Memory B cell (primary cell): ENCODE measurements at regions not wholly inside any gene's neighbourhood (a gene's known extent, or its start where the extent isn't known, plus 50 kb on each side); places are given as distances from the start of the nearest gene placed in this dataset.

Experiments
- ATAC-seq: fragments of 150-1000 bp; cut with Tn5 transposase; 2 replicates; pipeline ENCODE4 v1.10.0; 2021; ENCODE audit warnings: low read depth, mild to moderate bottlenecking, moderate library complexity
- DNase-seq, 2 donors: peaks; one replicate each; pipeline ENCODE4 v3.0.0; 2022; ENCODE audit warnings: low spot score in 2 of 2
- H3K27ac Mint-ChIP-seq: one replicate; pipeline ENCODE4 v1.8.0; 2022; ENCODE audit warnings: mild to moderate bottlenecking, moderate library complexity, mixed read lengths
- H3K27me3 Mint-ChIP-seq: one replicate; pipeline ENCODE4 v1.8.0; 2022; ENCODE audit warnings: mixed read lengths
- H3K36me3 Mint-ChIP-seq: one replicate; pipeline ENCODE4 v1.8.0; 2022; ENCODE audit warnings: mild to moderate bottlenecking, mixed read lengths
- H3K4me1 Mint-ChIP-seq: one replicate; pipeline ENCODE4 v1.8.0; 2022; ENCODE audit warnings: mixed read lengths
- H3K4me3 Mint-ChIP-seq: one replicate; pipeline ENCODE4 v1.8.0; 2022; ENCODE audit warnings: mild to moderate bottlenecking, moderate library complexity, mixed read lengths
- H3K9me3 Mint-ChIP-seq: one replicate; pipeline ENCODE4 v1.8.0; 2022; ENCODE audit warnings: mixed read lengths

DNA sequence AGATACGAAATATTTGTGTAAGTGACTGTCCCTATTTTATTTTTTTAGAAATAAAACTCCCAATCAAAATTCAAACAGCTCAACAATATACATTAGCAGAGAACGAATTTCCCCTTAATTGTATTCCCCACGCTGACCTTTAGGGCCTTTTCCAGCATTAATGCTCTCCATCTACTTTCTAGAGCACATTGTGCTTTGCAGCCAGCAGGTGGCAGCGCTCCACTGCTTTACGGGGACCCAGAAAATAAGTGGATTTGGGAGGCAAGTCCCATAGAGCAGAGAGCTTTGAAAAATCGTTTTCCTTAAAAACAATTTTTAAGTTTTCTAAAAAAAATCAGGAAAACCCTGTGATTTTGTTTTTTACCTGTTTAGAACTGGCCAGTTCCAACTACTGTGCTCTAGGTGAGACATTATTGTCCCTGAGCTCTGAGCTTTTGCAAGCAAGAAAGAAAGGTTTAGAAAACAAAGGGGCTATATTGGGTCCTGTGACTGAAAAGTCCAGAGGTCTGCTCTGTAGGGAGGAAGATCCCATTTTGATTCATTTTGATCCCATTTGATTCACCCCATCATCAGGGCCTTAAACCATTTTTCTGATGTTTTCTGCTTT is 144.4 kb upstream of the ZNF644 start:
- Mint-ChIP-seq H3K36me3 (no peaks in the 10 kb centered on the region), H3K9me3 (no peaks in the 10 kb centered on the region), H3K4me1 (peaks cover 7% of the 10 kb centered on the region), H3K27me3 (peaks cover 1% of the 10 kb centered on the region), H3K27ac (no peak overlapping the region), H3K4me3 (no peak overlapping the region)
- DNase-seq: peak in 1 of 2 donors; percentile 20
- ATAC-seq: peak; percentile 59

DNA sequence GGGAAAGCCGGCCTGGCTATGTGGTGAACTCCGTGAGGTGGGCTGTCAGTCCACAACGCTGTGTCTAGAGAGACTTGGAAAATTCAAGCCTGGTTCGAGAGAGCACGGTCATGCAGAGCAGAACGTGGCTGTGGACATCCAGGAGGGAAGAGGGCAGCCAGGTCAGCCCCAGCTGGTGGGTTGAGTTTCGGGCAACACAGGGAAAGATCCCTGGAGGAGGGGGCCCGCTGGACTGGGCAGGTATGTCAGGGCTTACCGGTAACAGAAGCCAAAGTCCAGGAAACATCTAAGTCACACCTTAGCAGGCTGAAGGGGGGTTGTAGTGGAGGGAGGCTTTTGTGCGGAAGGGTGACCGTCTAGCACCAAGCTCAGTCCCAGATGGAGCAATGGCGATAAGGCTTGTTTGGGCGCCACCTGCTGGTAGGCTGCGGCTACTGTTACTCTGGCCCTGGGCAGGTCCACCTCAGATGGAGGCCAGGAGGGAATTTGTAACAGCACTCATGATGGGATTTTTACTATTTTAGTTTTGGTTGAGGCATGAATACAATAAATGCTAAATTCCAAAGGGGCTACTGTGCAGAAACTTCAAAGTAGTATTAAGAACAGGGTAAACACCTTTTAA is 143.3 kb upstream of the ZNF644 start:
- DNase-seq: peak; percentile 69 to 72
- no peaks in the 10 kb centered on the region for H3K36me3 Mint-ChIP-seq
- peaks cover 3% of the 10 kb centered on the region for H3K27me3 Mint-ChIP-seq
- no peaks in the 10 kb centered on the region for H3K9me3 Mint-ChIP-seq
- H3K4me1 Mint-ChIP-seq: peaks cover 7% of the 10 kb centered on the region
- no peak overlapping the region for H3K4me3 Mint-ChIP-seq
- no peak overlapping the region for H3K27ac Mint-ChIP-seq
- peak; percentile 88 for ATAC-seq

- DNase-seq: no peak
- Mint-ChIP-seq H3K4me3 (no peak overlapping the region), H3K4me1 (peaks cover 7% of the 10 kb centered on the region), H3K27me3 (peaks cover 2% of the 10 kb centered on the region), H3K36me3 (no peaks in the 10 kb centered on the region), H3K27ac (no peak overlapping the region), H3K9me3 (no peaks in the 10 kb centered on the region)
- ATAC-seq: no peak
These were observed 140.8 kb upstream of the ZNF644 start for GRCh38 chr1:91162613-91163012.

GRCh38 chr1:91161749-91162148 is 139.9 kb upstream of the ZNF644 start:
- Mint-ChIP-seq H3K27me3 (peaks cover 2% of the 10 kb centered on the region), H3K4me1 (peaks cover 7% of the 10 kb centered on the region), H3K27ac (no peak overlapping the region), H3K36me3 (no peaks in the 10 kb centered on the region), H3K4me3 (no peak overlapping the region), H3K9me3 (no peaks in the 10 kb centered on the region)
- ATAC-seq (no peak), DNase-seq (no peak)

- no peaks in the 10 kb centered on the region for H3K9me3 Mint-ChIP-seq
- H3K4me3 Mint-ChIP-seq: no peak overlapping the region
- no peaks in the 10 kb centered on the region for H3K36me3 Mint-ChIP-seq
- H3K27me3 Mint-ChIP-seq: peaks cover 2% of the 10 kb centered on the region
- peaks cover 7% of the 10 kb centered on the region for H3K4me1 Mint-ChIP-seq
- DNase-seq (no peak), ATAC-seq (no peak)
- no peak overlapping the region for H3K27ac Mint-ChIP-seq
These were observed 139.3 kb upstream of the ZNF644 start for GRCh38 chr1:91161166-91161565.

DNA sequence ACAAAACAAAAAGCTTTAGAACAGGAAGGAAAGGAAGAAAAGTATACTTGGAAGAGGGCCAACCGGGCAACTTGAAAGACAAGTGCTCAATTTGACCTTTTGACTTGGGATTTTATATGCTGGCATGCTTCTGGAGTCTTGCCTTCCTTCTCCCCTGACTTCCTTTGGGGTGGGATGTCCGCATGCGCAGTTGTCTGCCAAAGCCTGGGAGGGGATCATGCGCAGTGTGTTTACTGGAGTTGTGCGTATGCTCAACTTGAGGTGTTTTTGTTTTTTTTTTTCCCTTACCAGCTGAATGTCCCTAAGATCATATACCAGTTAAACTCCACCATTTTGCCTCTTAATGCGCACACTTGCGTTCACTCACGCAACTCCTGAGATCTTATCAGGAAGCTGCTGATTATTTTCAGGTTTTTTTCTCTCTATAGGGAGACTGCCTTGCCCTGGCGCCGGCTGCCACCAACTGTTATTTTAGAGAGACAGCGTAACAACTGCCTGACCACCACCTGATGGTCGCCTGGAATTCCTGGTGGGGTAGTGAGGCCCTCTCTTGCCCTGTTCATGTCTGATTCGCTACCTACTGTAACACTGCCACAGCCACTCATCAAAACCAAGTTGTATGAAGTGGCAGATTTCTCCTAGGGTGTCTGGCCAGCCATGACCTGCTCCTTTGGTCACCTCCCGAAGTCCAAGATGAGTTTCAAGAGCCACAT is 138.7 kb upstream of the ZNF644 start:
- peaks cover 7% of the 10 kb centered on the region for H3K4me1 Mint-ChIP-seq
- H3K27ac Mint-ChIP-seq: no peak overlapping the region
- DNase-seq: no peak
- ATAC-seq: no peak
- no peaks in the 10 kb centered on the region for H3K9me3 Mint-ChIP-seq
- peaks cover 3% of the 10 kb centered on the region for H3K27me3 Mint-ChIP-seq
- H3K36me3 Mint-ChIP-seq: no peaks in the 10 kb centered on the region
- no peak overlapping the region for H3K4me3 Mint-ChIP-seq

- Mint-ChIP-seq H3K4me3 (no peak overlapping the region), H3K36me3 (no peaks in the 10 kb centered on the region), H3K9me3 (no peaks in the 10 kb centered on the region), H3K27me3 (peaks cover 9% of the 10 kb centered on the region), H3K4me1 (no peaks in the 10 kb centered on the region), H3K27ac (no peak overlapping the region)
- DNase-seq: no peak
- no peak for ATAC-seq
These were observed 131.5 kb upstream of the ZNF644 start for GRCh38 chr1:91153341-91153740.

DNA sequence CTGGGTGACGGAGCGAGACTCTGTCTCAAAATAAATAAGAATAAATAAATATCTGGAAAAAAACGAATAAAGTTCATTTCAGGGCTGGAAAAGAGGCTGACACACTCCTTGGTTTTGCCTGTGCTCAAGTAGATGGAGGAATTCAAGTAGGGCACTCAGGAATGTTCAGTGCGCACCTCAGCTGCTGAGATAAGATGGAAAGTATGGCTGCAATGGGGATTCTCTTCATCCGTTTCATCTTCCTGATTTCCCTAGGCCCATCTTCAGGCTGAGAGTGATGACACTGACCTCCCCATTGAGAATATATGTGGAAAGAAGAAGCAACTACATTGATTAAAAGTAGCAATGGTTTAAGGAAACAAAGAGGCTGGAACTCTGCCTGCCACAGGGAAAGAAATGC is 130.5 kb upstream of the ZNF644 start:
- Mint-ChIP-seq H3K4me1 (no peaks in the 10 kb centered on the region), H3K36me3 (no peaks in the 10 kb centered on the region), H3K27me3 (peaks cover 11% of the 10 kb centered on the region), H3K4me3 (no peak overlapping the region), H3K9me3 (no peaks in the 10 kb centered on the region), H3K27ac (no peak overlapping the region)
- ATAC-seq (no peak), DNase-seq (no peak)

GRCh38 chr1:91151702-91152101 is 129.9 kb upstream of the ZNF644 start:
- no peak for ATAC-seq
- H3K4me3 Mint-ChIP-seq: no peak overlapping the region
- no peaks in the 10 kb centered on the region for H3K9me3 Mint-ChIP-seq
- H3K27ac Mint-ChIP-seq: no peak overlapping the region
- DNase-seq: no peak
- no peaks in the 10 kb centered on the region for H3K36me3 Mint-ChIP-seq
- peaks cover 11% of the 10 kb centered on the region for H3K27me3 Mint-ChIP-seq
- H3K4me1 Mint-ChIP-seq: no peaks in the 10 kb centered on the region

DNA sequence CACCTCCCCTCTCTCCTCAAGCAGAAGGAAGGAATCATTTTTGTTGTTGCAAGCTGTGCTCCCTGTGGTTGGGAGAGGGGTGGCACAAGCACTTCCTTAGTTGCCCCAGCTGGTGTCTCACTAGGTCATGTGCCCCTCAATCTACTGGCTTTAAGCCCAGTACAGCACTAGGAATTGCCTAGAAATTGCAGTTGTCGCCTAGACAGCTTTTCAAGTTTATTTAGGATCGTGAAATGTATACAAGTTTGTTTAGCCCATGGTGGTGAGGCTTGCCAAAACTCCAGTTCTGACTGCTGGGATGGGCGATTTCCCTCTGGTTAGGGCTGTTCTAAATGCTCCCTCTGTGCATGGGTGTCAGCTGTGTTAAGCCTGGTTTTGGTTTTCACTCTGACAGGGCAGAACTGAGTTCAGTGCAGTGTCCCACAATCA is 126.8 kb upstream of the ZNF644 start:
- H3K36me3 Mint-ChIP-seq: no peaks in the 10 kb centered on the region
- no peak for DNase-seq
- ATAC-seq: no peak
- no peak overlapping the region for H3K27ac Mint-ChIP-seq
- H3K27me3 Mint-ChIP-seq: peaks cover 6% of the 10 kb centered on the region
- H3K4me3 Mint-ChIP-seq: no peak overlapping the region
- H3K4me1 Mint-ChIP-seq: no peaks in the 10 kb centered on the region
- no peaks in the 10 kb centered on the region for H3K9me3 Mint-ChIP-seq

GRCh38 chr1:91141858-91142257 is 120.0 kb upstream of the ZNF644 start:
- ATAC-seq: no peak

DNA sequence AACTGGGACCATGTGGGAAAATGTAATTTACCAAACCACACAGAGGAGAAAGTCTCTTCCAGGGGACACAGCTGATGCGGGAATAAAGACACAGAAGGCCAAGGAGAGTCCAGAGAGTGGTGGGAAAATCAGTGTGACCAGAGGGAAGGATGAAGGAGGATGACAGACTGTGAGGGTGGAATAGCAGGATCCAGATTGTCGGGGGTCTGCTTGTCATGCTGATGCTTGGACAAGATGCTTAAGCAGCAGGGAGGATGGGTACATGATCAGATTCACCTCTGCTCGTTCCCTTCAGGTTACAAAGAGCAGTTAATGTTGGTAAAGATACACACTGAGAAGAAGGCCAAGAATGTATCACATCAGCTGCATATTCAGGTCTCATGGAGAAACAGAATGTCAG is 117.1 kb upstream of the ZNF644 start:
- Mint-ChIP-seq H3K27me3 (no peaks in the 10 kb centered on the region), H3K4me3 (no peak overlapping the region), H3K9me3 (no peaks in the 10 kb centered on the region), H3K36me3 (no peaks in the 10 kb centered on the region), H3K4me1 (no peaks in the 10 kb centered on the region), H3K27ac (no peak overlapping the region)
- DNase-seq (no peak), ATAC-seq (no peak)

More at GRCh38 chr1:91141858-91142257, 120.0 kb upstream of the ZNF644 start:
- Mint-ChIP-seq H3K4me3 (no peak overlapping the region), H3K36me3 (no peaks in the 10 kb centered on the region), H3K4me1 (no peaks in the 10 kb centered on the region), H3K27ac (no peak overlapping the region), H3K9me3 (no peaks in the 10 kb centered on the region), H3K27me3 (no peaks in the 10 kb centered on the region)
- DNase-seq: no peak

- Mint-ChIP-seq H3K4me3 (no peak overlapping the region), H3K27me3 (no peaks in the 10 kb centered on the region), H3K4me1 (no peaks in the 10 kb centered on the region), H3K9me3 (no peaks in the 10 kb centered on the region), H3K36me3 (no peaks in the 10 kb centered on the region), H3K27ac (no peak overlapping the region)
- DNase-seq: no peak
- ATAC-seq: no peak
These were observed 115.5 kb upstream of the ZNF644 start for GRCh38 chr1:91137173-91137852.

GRCh38 chr1:91135799-91136198 is 114.0 kb upstream of the ZNF644 start:
- DNase-seq (no peak), ATAC-seq (no peak)
- H3K9me3 Mint-ChIP-seq: no peaks in the 10 kb centered on the region
- H3K27me3 Mint-ChIP-seq: no peaks in the 10 kb centered on the region
- H3K4me1 Mint-ChIP-seq: no peaks in the 10 kb centered on the region
- H3K27ac Mint-ChIP-seq: no peak overlapping the region
- H3K4me3 Mint-ChIP-seq: no peak overlapping the region
- no peaks in the 10 kb centered on the region for H3K36me3 Mint-ChIP-seq
